GM18861 (cell line): ENCODE measurements at regions not wholly inside any gene's neighbourhood (a gene's known extent, or its start where the extent isn't known, plus 50 kb on each side); places are given as distances from the start of the nearest gene placed in this dataset.

ENCODE experiments used
- ATAC-seq: cut with Tn5 transposase; IDR thresholded peaks from one replicate; pipeline ENCODE4 v1.9.1; 2021; ENCODE audit not compliant: unreplicated experiment

DNA sequence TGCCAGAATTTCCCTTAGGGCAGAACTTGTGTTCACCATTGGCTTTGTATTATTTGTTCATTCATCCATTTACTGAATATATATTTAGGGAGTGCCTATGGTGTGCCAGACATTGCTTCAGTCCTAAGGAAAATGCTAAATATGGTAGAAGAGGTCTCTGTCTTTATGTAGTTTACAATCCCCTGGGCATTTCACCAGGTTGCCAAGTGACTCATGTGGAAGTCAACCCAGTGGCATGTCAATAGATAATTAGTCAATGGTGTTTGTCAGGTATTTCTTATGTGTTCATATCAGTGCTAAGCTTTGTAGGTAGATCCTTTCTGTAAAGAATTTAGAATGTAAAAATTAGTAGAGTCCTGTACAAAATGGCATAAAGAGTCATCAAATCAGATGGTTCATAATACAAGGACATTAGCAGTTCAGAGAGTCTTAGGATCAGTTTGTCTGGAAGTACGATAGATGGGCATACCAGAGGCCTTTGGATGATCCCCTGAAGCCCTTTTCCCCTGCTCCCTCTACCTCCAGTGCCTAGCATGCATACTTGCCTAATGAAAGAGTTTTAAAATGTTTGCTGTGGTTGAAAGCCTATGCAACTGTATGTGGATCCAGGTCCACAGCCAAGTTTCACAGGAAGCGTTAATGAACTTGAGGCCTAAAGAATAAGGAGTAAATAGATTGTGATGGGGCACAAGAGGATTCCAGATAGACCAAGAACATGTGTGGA lies 58.5 kb upstream of the SESN3 start:
- ATAC-seq: no peak

DNA sequence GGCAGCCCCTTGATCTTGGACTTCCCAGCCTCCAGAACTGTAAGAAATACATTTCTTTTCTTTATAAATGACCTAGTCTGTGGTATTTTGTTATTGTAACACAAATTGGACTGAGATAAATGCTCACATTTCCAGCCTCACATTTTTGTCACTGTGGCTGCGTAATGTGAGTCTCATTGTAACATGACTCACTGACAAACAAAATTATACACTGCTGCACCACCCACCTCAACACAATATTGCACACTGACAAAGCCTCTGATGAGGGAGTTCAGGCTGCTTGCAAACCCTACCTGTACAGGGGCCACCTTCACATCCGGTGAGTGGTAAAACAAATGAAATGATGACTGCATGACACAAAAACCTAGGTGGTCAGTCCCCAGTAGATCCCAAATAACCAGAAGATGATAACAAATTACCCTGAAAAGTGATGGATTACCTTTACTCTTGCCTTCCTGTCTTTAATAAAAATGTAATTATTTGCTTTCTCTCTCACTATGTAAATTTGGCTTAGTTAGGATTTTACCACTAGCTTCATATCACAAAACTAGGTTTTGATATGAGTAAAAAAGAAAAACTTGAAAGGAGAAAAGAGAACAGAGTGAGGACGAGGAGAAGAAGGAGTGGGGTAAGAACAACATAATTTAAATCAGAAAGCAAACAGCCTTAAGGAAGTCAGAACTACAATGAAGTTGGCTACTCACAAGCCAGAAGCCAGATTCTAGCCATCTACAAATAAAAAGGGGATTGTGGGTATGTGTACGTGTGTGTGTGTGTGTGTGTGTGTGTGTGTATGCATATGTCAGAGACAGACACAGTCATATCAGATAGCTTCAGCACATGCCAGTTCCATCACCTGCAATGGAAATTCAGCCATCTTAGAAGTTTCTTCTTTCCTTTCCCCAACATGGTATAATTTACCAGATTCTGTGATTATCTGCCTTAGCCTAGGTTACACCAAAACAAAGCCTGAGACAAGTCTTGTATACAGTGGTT lies 53.4 kb upstream of the SESN3 start:
- ATAC-seq: no peak

DNA sequence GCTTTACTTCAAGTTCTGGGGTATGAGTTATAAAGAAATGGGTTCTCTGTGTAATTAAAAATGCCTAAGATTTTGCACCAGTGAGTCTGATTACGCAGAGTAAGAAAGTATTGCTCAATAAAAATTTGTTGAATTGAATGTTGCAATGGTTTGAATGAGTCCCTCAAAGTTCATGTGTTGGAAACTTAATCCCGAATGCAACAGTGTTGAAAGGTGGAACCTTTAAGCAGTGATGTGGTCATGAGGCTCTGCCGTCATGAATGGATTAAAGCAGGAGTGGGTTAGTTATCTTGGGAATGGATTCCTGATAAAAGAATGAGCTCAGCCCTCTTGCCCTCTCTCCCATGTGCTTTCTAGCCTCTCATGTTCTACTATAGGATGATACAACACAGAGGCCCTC lies 52.6 kb upstream of the SESN3 start:
- no peak for ATAC-seq

DNA sequence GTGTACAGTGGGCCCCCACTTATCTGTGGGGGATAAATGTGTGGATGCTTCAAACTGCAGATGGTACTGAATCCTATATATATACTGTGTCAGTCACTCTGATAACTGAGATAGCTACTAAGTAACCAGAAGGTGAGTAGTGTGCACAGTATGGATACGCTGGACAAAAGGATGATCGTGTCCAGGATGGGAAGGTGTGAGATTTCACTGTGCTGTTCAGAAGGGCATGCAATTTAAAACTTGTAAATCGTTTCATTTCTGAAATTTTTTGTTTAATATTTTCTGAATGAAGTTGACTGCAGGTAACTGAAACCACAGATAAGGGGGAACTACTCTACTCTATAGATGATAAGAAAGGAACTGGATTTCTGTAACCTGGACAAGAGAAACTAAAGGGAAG lies 52.1 kb upstream of the SESN3 start:
- no peak for ATAC-seq

DNA sequence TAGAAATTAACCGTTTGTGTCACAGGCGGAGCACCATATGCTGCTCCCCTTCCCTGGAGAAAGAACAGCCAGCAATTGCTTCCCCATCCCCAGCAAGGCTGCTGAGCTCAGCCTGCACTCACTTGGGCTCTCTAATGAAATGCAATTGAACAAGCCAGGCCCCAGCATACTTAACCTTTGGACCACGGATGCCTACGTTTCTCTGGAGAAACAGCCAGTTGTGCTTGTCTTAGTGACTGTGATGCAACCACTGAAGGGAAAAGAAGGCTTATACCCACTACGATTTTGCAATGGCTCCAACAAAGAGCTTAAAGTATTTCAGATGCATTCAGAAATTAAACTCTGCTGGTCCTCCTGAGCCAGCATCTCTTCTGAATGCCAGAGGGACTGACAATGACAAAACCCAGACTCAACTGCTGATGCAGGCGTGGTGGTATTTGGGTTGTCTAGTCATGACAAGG lies 51.3 kb upstream of the SESN3 start:
- ATAC-seq: no peak
